ENCODE measurements at regions not wholly inside any gene's neighbourhood (a gene's known extent, or its start where the extent isn't known, plus 50 kb on each side); places are given as distances from the start of the nearest gene placed in this dataset.
"Not testable (repeated sequence)": the region's sequence is repeated elsewhere in the genome, so short reads cannot be mapped to it uniquely, and the experiment has no call there.

DNA sequence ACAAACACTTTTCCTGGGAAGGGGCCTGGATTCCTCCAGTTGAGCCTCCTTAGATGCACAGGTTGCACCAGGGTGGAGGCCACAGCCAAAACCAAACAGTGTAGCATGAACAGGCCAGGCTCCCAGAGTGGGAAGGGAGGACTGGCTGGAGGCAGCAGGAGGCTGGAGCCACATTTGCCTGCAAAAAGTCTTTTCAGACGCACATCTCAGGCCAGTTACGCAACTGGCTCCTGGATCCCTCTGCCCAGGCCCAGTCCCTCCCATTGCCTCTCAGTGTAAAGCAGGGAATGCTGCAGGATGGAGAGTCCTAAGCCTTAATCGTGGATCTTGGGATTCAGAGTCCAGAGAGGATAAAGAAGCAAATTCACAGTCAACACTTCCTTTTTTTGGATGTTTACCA is 305.1 kb upstream of the PLGLB1 start:
- TF ChIP-seq, protein P1, sequence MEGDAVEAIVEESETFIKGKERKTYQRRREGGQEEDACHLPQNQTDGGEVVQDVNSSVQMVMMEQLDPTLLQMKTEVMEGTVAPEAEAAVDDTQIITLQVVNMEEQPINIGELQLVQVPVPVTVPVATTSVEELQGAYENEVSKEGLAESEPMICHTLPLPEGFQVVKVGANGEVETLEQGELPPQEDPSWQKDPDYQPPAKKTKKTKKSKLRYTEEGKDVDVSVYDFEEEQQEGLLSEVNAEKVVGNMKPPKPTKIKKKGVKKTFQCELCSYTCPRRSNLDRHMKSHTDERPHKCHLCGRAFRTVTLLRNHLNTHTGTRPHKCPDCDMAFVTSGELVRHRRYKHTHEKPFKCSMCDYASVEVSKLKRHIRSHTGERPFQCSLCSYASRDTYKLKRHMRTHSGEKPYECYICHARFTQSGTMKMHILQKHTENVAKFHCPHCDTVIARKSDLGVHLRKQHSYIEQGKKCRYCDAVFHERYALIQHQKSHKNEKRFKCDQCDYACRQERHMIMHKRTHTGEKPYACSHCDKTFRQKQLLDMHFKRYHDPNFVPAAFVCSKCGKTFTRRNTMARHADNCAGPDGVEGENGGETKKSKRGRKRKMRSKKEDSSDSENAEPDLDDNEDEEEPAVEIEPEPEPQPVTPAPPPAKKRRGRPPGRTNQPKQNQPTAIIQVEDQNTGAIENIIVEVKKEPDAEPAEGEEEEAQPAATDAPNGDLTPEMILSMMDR (IDR thresholded peaks at IDR 0.05 in 8 of 11, conservative IDR thresholded peaks at IDR 0.05 in 3 of 11): not testable (repeated sequence)
- TF ChIP-seq POLR2A, POLR2AphosphoS5 (IDR thresholded peaks at IDR 0.05): not testable (repeated sequence)

Measured in spleen (tissue), 7 donors.